ENCODE measurements at regions not wholly inside any gene's neighbourhood (a gene's known extent, or its start where the extent isn't known, plus 50 kb on each side); places are given as distances from the start of the nearest gene placed in this dataset.
A peak's percentile ranks its signal among the peaks of the same experiment; 100 is the strongest.

DNA sequence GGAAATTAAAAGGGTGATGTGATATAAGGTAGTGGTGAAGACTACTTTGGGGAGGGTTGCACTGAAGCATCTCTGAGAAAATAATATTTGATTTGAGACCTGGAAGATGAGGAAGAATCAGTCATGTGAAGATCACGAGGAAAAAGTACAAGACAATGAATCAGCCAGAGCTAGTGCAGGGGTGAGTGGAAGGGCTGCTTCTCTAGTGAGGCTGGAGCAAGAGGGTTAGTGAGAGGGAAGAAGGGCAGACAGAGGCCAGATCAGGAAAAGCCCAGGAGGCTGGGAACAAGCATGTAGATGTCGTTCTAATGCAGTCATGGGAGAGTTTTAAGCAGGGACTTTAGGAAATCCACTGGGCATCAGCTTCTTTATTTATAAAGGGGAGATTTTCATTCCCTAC, 504.2 kb upstream of the SALL1 start:
- TF ChIP-seq, protein P1, sequence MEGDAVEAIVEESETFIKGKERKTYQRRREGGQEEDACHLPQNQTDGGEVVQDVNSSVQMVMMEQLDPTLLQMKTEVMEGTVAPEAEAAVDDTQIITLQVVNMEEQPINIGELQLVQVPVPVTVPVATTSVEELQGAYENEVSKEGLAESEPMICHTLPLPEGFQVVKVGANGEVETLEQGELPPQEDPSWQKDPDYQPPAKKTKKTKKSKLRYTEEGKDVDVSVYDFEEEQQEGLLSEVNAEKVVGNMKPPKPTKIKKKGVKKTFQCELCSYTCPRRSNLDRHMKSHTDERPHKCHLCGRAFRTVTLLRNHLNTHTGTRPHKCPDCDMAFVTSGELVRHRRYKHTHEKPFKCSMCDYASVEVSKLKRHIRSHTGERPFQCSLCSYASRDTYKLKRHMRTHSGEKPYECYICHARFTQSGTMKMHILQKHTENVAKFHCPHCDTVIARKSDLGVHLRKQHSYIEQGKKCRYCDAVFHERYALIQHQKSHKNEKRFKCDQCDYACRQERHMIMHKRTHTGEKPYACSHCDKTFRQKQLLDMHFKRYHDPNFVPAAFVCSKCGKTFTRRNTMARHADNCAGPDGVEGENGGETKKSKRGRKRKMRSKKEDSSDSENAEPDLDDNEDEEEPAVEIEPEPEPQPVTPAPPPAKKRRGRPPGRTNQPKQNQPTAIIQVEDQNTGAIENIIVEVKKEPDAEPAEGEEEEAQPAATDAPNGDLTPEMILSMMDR (IDR thresholded peaks at IDR 0.05; ENCODE audit: low read depth, low read length, missing control alignments) = no peak
- H3K4me3 ChIP-seq (ENCODE audit: low read depth, low read length) = no peak overlapping the region
- DNase-seq (ENCODE audit: low read depth) = no peak
- in situ Hi-C loops (cut with HindIII; ENCODE audit: low sequenced_read_pairs) = no loop called here

DNA sequence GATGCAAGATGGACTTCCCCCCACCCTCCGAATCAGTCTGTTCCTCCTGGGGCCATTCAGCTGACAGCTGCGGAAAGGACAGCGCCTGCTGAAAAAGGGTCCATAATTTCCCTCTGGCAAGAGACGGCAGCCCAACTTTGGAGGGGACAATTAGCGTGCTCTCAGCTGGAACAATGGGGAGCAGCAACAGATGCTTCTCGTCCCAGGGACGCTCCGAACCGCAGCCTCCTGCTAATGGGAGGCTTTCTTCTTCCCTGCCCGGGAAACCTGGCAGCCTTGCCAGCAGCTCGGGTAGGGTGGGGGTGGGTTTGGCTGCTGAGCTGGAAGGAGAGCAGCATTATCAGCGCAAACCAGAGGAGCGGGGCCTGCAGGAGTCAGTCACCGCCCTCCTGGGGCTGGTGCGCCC, 500.0 kb upstream of the SALL1 start:
- no peak overlapping the region for H3K4me3 ChIP-seq (ENCODE audit: low read depth, low read length)
- in situ Hi-C loops (cut with HindIII; ENCODE audit: low sequenced_read_pairs) = no loop called here
- TF ChIP-seq, protein P1 (IDR thresholded peaks at IDR 0.05; ENCODE audit: low read depth, low read length, missing control alignments) = no peak
- DNase-seq (ENCODE audit: low read depth) = no peak

DNA sequence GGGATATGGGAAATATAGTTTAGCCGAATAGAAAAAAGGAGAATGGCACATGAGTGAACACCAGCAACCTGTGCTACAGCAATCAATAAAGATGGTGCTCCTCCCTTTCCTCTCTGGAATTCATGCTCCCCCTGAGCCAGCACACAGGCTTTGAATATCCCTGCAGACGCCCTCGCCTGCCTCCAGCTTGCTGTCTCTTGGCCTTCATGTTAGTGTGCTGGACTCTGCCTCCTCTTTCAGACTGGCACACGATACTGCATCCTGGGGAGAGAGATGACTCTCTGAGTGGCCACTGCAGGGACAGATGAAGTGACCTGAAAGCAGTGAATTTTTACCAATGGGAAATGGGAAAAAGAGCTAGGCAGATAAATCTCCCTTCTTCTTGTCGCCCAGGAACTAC, 498.6 kb upstream of the SALL1 start:
- no peak for DNase-seq (ENCODE audit: low read depth)
- TF ChIP-seq, protein P1 (IDR thresholded peaks at IDR 0.05; ENCODE audit: low read depth, low read length, missing control alignments) = no peak
- in situ Hi-C loops (cut with HindIII; ENCODE audit: low sequenced_read_pairs) = no loop called here
- no peak overlapping the region for H3K4me3 ChIP-seq (ENCODE audit: low read depth, low read length)

DNA sequence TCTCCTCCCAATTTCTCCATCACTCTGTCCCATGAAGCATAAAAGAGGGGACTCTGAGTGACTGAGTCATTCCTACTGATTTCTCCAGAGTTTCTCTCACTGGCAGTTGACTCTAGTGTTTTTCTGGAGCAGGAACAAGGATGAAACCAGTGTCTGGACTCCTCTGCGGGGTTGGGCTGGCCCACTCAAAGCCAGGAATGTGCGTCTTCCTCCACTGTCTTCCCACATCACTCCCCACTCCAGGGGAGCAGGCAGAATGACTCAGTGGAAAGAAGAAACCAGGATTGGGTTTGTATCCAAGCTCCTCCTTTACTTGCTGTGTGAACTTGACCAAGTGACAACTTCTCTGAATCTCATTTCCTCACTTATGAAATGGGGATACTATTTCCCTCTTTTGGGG, 497.5 kb upstream of the SALL1 start:
- TF ChIP-seq, protein P1 (IDR thresholded peaks at IDR 0.05; ENCODE audit: low read depth, low read length, missing control alignments) = no peak
- in situ Hi-C loops (cut with HindIII; ENCODE audit: low sequenced_read_pairs) = no loop called here
- peak; percentile 57 for DNase-seq (ENCODE audit: low read depth)
- H3K4me3 ChIP-seq (ENCODE audit: low read depth, low read length) = no peak overlapping the region

DNA sequence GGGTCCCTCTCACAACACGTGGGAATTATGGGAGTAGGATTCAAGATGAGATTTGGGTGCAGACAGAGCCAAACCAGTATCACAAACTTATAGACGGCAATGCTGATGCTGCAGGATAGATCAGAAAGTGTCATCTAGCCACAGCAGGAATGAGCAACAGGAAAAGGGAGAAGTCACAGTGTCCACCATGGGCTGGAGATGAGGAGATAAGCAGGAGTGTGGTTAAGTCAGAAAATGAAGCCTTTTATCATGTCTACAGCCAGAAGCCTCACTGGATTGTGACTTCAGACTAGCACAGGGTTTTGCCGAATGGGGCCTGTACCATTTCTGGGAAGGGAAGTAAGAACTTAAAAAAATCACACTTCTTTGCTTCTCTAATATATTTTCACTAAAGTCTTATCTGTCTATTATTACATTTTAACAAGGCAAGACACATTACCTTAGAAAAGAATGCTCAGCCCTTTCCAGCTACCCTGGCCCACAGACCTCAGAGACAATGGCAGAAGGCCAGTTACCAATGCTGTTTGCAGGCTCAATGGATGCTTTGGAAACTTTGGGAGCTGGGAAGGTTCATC, 490.2 kb upstream of the SALL1 start:
- in situ Hi-C loops (cut with HindIII; ENCODE audit: low sequenced_read_pairs) = no loop called here
- peak; percentile 27 for DNase-seq (ENCODE audit: low read depth)
- no peak overlapping the region for H3K4me3 ChIP-seq (ENCODE audit: low read depth, low read length)
- TF ChIP-seq, protein P1 (IDR thresholded peaks at IDR 0.05; ENCODE audit: low read depth, low read length, missing control alignments) = no peak

DNA sequence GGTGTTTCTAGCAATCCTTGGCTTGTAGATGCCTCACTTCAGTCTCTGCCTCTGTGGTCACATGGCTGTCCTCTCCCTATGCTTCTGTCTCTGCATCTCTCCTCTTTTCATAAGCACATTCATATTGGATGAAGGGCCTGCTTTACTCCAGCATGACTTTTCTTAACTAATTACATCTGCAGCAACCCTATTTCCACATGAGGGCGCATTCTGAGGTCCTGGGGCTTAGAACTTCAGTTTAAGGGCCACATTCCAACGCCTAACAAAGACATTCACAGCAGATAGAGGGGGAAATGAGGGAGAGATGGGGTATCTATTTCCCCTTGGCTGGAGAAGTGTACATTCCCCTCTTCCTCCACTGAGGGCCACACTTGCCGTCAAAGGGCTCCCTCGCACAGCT, 489.1 kb upstream of the SALL1 start:
- TF ChIP-seq, protein P1 (IDR thresholded peaks at IDR 0.05; ENCODE audit: low read depth, low read length, missing control alignments) = no peak
- no peak overlapping the region for H3K4me3 ChIP-seq (ENCODE audit: low read depth, low read length)

More for the DNA sequence above, 489.1 kb upstream of the SALL1 start:
- in situ Hi-C loops (cut with HindIII; ENCODE audit: low sequenced_read_pairs) = no loop called here
- DNase-seq (ENCODE audit: low read depth) = no peak

Data from astrocyte of the cerebellum (primary cell).